ENCODE measurements at regions not wholly inside any gene's neighbourhood (a gene's known extent, or its start where the extent isn't known, plus 50 kb on each side); places are given as distances from the start of the nearest gene placed in this dataset.

DNA sequence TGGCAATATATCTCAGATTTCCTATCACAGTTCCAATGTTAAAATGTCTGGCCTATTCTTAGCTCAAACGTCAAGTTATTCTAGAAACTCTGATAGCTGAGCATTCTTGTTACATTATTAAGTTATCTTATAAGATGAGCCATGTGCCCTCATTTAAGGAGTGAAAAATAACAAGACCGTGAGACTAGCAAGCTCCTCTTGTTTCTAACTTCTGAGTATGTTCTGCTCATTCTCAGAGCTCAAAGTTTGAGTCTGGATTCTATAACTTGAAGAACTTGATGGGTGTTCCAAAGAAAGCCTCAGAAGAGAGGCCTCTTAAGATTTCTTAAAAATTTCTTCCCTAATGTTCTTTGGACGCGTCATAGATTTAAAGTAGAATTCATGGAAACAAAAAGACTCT lies 215.2 kb downstream of the HTR7 start:
- Histone ChIP-seq H3K4me3 (ENCODE audit: low read depth, low read length) (no peak overlapping the region), H3K27me3 (ENCODE audit: control insufficient read depth, insufficient read depth, low read length) (no peaks in the 10 kb centered on the region), H3K36me3 (ENCODE audit: control insufficient read depth, insufficient read depth, low read length) (no peaks in the 10 kb centered on the region)
- CTCF ChIA-PET, result no interaction called here
- TF ChIP-seq CTCF (IDR thresholded peaks at IDR 0.05; ENCODE audit: insufficient read depth, low read depth, low read length), result no peak
- POLR2A ChIA-PET, result interaction anchor here (0.6 kb wide), 1 partner anchor 17 kb away, joined by 3 read pairs; no protein-coding TSS in a partner anchor
- no peak for DNase-seq (ENCODE audit: low read depth)

- CTCF ChIA-PET, result interaction anchor here (0.5 to 1.5 kb wide), 2 partner anchors 29 to 1168 kb away, joined by 3 to 4 read pairs; no protein-coding TSS in a partner anchor
- H3K36me3 ChIP-seq (ENCODE audit: control insufficient read depth, insufficient read depth, low read length), result no peaks in the 10 kb centered on the region
- POLR2A ChIA-PET, result no interaction called here
Measured at GRCh38 chr10:90644165-90644564, 213.7 kb downstream of the HTR7 start.

GRCh38 chr10:90650858-90651257 lies 207.0 kb downstream of the HTR7 start:
- CTCF ChIA-PET, result interaction anchor here (0.8 to 2.9 kb wide), 2 partner anchors 362 to 503 kb away, joined by 3 to 7 read pairs; no protein-coding TSS in a partner anchor
- DNase-seq (ENCODE audit: low read depth), result no peak

More at GRCh38 chr10:90644165-90644564, 213.7 kb downstream of the HTR7 start:
- Histone ChIP-seq H3K27me3 (ENCODE audit: control insufficient read depth, insufficient read depth, low read length) (no peaks in the 10 kb centered on the region), H3K4me3 (ENCODE audit: low read depth, low read length) (no peak overlapping the region)
- no peak for DNase-seq (ENCODE audit: low read depth)
- no peak for TF ChIP-seq CTCF (IDR thresholded peaks at IDR 0.05; ENCODE audit: insufficient read depth, low read depth, low read length)

DNA sequence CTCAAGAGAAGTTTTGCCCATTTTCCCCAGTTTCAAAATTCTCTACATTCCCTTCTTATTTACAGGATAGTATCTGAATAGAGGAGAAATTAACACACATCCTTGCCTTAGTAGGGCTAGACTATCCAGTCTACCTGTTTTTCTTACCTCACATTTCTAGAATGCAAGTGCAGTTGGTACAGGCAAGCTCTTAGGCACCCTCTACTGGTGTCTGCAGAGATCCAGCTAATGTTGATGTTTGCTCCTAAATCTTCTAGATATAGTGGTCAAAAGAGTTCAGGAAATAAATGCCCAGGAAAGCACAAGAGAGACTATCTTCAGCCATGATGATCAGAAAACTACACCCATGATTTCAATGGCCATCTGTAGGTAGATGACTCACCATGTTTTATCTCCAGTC lies 205.3 kb downstream of the HTR7 start:
- ChIA-PET CTCF (interaction anchor here (1.3 to 2.9 kb wide), 2 partner anchors 364 to 504 kb away, joined by 5 to 7 read pairs; no protein-coding TSS in a partner anchor), POLR2A (no interaction called here)
- Histone ChIP-seq H3K36me3 (ENCODE audit: control insufficient read depth, insufficient read depth, low read length) (no peaks in the 10 kb centered on the region), H3K4me3 (ENCODE audit: low read depth, low read length) (no peak overlapping the region), H3K27me3 (ENCODE audit: control insufficient read depth, insufficient read depth, low read length) (no peaks in the 10 kb centered on the region)
- no peak for DNase-seq (ENCODE audit: low read depth)
- peak; percentile 58 for TF ChIP-seq CTCF (IDR thresholded peaks at IDR 0.05; ENCODE audit: insufficient read depth, low read depth, low read length)

More at GRCh38 chr10:90650858-90651257, 207.0 kb downstream of the HTR7 start:
- H3K27me3 ChIP-seq (ENCODE audit: control insufficient read depth, insufficient read depth, low read length), result no peaks in the 10 kb centered on the region
- POLR2A ChIA-PET, result no interaction called here
- no peak for TF ChIP-seq CTCF (IDR thresholded peaks at IDR 0.05; ENCODE audit: insufficient read depth, low read depth, low read length)
- no peaks in the 10 kb centered on the region for H3K36me3 ChIP-seq (ENCODE audit: control insufficient read depth, insufficient read depth, low read length)
- H3K4me3 ChIP-seq (ENCODE audit: low read depth, low read length), result no peak overlapping the region

- DNase-seq (ENCODE audit: low read depth), result no peak
- POLR2A ChIA-PET, result no interaction called here
- peak; percentile 30 for TF ChIP-seq CTCF (IDR thresholded peaks at IDR 0.05; ENCODE audit: insufficient read depth, low read depth, low read length)
- no peak overlapping the region for H3K4me3 ChIP-seq (ENCODE audit: low read depth, low read length)
- no peaks in the 10 kb centered on the region for H3K36me3 ChIP-seq (ENCODE audit: control insufficient read depth, insufficient read depth, low read length)
- CTCF ChIA-PET, result interaction anchor here (1.5 kb wide), 1 partner anchor 13 kb away, joined by 4 read pairs; no protein-coding TSS in a partner anchor
- no peaks in the 10 kb centered on the region for H3K27me3 ChIP-seq (ENCODE audit: control insufficient read depth, insufficient read depth, low read length)
Measured at GRCh38 chr10:90658791-90659190, 199.0 kb downstream of the HTR7 start.

Data from BJ (cell line).